Brain microvascular endothelial cell (primary cell): ENCODE measurements at regions not wholly inside any gene's neighbourhood (a gene's known extent, or its start where the extent isn't known, plus 50 kb on each side); places are given as distances from the start of the nearest gene placed in this dataset.

Experiments
- DNase-seq: peaks from one replicate; pipeline ENCODE4 v3.0.0-alpha.2; 2020
- H3K27ac ChIP-seq: fragments of 250-450 bp; sonication (Bioruptor Pico); 2 replicates; pipeline ENCODE4 v1.5.1; 2020; ENCODE audit warnings: mild to moderate bottlenecking, moderate library complexity
- H3K27me3 ChIP-seq: fragments of 250-450 bp; sonication (Bioruptor Pico); replicated peaks from 2 replicates; pipeline ENCODE4 v1.5.1; 2020; ENCODE audit warnings: mild to moderate bottlenecking
- H3K36me3 ChIP-seq: fragments of 250-450 bp; sonication (Bioruptor Pico); replicated peaks from 2 replicates; pipeline ENCODE4 v1.5.1; 2020; ENCODE audit warnings: mild to moderate bottlenecking
- H3K4me3 ChIP-seq: 2 replicates; pipeline ENCODE4 v1.5.1; 2011; ENCODE audit warnings: low read depth, mild to moderate bottlenecking, control low read depth, low read length, moderate library complexity
- CTCF ChIP-seq: IDR thresholded peaks from 2 replicates; pipeline ENCODE4 v1.5.1; 2011; ENCODE audit warnings: low read depth, mild to moderate bottlenecking, moderate library complexity, low read length, control low read depth, inconsistent platforms; ENCODE audit errors: missing control alignments
- in situ Hi-C: cut with HindIII; loops from 2 replicates; pipeline ENCODE4 v1.10.0; 2017; ENCODE audit warnings: low sequenced_read_pairs, low pct_ligation_motif_present

GRCh38 chr11:128082574-128082973 is 504.8 kb downstream of the ETS1 start:
- in situ Hi-C loops, result no loop called here
- H3K36me3 ChIP-seq, result no peaks in the 10 kb centered on the region
- H3K4me3 ChIP-seq, result no peak overlapping the region
- no peak for DNase-seq
- no peak overlapping the region for H3K27ac ChIP-seq
- H3K27me3 ChIP-seq, result no peaks in the 10 kb centered on the region
- no peak for TF ChIP-seq CTCF

- H3K27ac ChIP-seq, result no peak overlapping the region
- DNase-seq, result no peak
- no peak overlapping the region for H3K4me3 ChIP-seq
- no peaks in the 10 kb centered on the region for H3K27me3 ChIP-seq
- no peaks in the 10 kb centered on the region for H3K36me3 ChIP-seq
- in situ Hi-C loops, result no loop called here
- no peak for TF ChIP-seq CTCF
Observed at GRCh38 chr11:128069665-128070064, 517.7 kb downstream of the ETS1 start.

- in situ Hi-C loops, result no loop called here
- no peak for TF ChIP-seq CTCF
- Histone ChIP-seq H3K4me3 (no peak overlapping the region), H3K27me3 (no peaks in the 10 kb centered on the region), H3K27ac (no peak overlapping the region), H3K36me3 (no peaks in the 10 kb centered on the region)
- no peak for DNase-seq
Observed at GRCh38 chr11:128067780-128068179, 519.6 kb downstream of the ETS1 start.

GRCh38 chr11:128066399-128066798 is 521.0 kb downstream of the ETS1 start:
- Histone ChIP-seq H3K36me3 (no peaks in the 10 kb centered on the region), H3K4me3 (no peak overlapping the region), H3K27ac (no peak overlapping the region), H3K27me3 (no peaks in the 10 kb centered on the region)
- no peak for DNase-seq
- no peak for TF ChIP-seq CTCF
- in situ Hi-C loops, result no loop called here

- DNase-seq, result no peak
- Histone ChIP-seq H3K27me3 (no peaks in the 10 kb centered on the region), H3K36me3 (no peaks in the 10 kb centered on the region), H3K4me3 (no peak overlapping the region), H3K27ac (no peak overlapping the region)
- in situ Hi-C loops, result no loop called here
- TF ChIP-seq CTCF, result no peak
Observed at GRCh38 chr11:128061281-128061871, 526.0 kb downstream of the ETS1 start.

- in situ Hi-C loops, result no loop called here
- no peak for TF ChIP-seq CTCF
Observed at GRCh38 chr11:128058580-128059208, 528.7 kb downstream of the ETS1 start.

More at GRCh38 chr11:128058580-128059208, 528.7 kb downstream of the ETS1 start:
- Histone ChIP-seq H3K36me3 (no peaks in the 10 kb centered on the region), H3K27me3 (no peaks in the 10 kb centered on the region), H3K27ac (no peak overlapping the region), H3K4me3 (no peak overlapping the region)
- no peak for DNase-seq
